ENCODE measurements at regions not wholly inside any gene's neighbourhood (a gene's known extent, or its start where the extent isn't known, plus 50 kb on each side); places are given as distances from the start of the nearest gene placed in this dataset.

DNA sequence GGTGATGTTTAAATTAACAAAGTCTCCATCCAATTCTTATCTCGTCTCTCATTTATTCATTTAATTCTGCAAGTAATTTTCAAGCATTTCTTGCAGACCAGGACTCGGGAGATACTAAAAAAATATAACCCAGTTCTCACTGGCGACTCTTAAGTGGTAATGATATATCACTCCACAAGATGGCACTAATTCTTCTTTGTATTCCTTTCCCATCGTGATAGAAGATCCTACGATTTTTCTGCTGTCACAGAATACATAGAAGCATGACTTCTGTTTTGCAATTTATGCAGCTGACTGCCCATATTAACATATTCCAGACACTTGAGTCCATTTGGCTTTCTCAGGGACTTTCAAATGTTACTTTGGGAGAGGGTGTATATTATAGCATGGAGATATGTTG is 64.0 kb upstream of the FGF13 start:
- H3K4me3 ChIP-seq (ENCODE audit: low read depth, low read length): no peak overlapping the region
- DNase-seq (ENCODE audit: low read depth): no peak
- peak; percentile 27 for TF ChIP-seq CTCF (IDR thresholded peaks at IDR 0.05; ENCODE audit: low read depth, low read length, missing control alignments)

DNA sequence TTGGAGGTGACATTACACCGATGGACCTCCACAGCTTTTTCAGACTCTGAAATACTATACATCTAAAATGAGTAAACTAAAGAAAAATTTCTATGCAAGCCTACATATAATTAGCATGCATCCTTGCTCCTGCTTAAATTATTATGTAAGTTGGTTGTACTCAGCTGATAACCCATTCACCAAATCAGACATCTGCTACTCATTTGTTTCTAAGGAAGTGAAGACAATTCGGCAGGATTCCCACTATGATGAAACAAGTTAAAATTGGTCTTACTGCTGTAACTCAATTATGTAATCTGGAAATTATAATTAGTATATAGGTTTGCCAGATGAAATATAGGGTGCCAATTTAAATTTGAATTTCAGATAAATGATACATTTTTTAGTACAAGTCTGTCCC is 59.5 kb upstream of the FGF13 start:
- no peak overlapping the region for H3K4me3 ChIP-seq (ENCODE audit: low read depth, low read length)
- TF ChIP-seq CTCF (IDR thresholded peaks at IDR 0.05; ENCODE audit: low read depth, low read length, missing control alignments): no peak
- no peak for DNase-seq (ENCODE audit: low read depth)

DNA sequence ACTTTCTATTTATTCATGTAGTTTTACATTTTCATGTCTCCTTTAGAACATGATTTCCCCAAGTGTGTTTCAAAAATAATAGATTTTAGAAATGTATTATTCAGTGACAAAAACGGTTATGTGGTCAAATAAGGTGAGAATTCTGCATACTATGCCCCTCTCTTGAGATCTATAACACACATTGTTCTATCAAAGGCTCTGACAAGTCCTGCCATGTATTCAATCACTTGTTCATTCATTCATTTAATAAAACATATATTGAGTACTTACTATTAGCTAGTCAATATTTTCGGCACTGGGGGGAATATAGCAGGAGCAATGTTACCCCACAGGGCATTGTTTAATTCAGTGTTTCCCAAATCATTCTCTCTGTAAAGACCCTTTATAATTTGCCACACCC is 58.4 kb upstream of the FGF13 start:
- no peak overlapping the region for H3K4me3 ChIP-seq (ENCODE audit: low read depth, low read length)
- TF ChIP-seq CTCF (IDR thresholded peaks at IDR 0.05; ENCODE audit: low read depth, low read length, missing control alignments): no peak
- no peak for DNase-seq (ENCODE audit: low read depth)

- TF ChIP-seq CTCF (IDR thresholded peaks at IDR 0.05; ENCODE audit: low read depth, low read length, missing control alignments): no peak
- H3K4me3 ChIP-seq (ENCODE audit: low read depth, low read length): no peak overlapping the region
- no peak for DNase-seq (ENCODE audit: low read depth)
Observed at GRCh38 chrX:138765051-138765450, 53.5 kb upstream of the FGF13 start.

GRCh38 chrX:138763761-138764160 is 52.2 kb upstream of the FGF13 start:
- no peak for TF ChIP-seq CTCF (IDR thresholded peaks at IDR 0.05; ENCODE audit: low read depth, low read length, missing control alignments)
- no peak overlapping the region for H3K4me3 ChIP-seq (ENCODE audit: low read depth, low read length)
- DNase-seq (ENCODE audit: low read depth): no peak

GRCh38 chrX:138761380-138761779 is 49.9 kb upstream of the FGF13 start:
- no peak for DNase-seq (ENCODE audit: low read depth)
- TF ChIP-seq CTCF (IDR thresholded peaks at IDR 0.05; ENCODE audit: low read depth, low read length, missing control alignments): no peak
- H3K4me3 ChIP-seq (ENCODE audit: low read depth, low read length): no peak overlapping the region
